ENCODE measurements at regions not wholly inside any gene's neighbourhood (a gene's known extent, or its start where the extent isn't known, plus 50 kb on each side); places are given as distances from the start of the nearest gene placed in this dataset.
A peak's percentile ranks its signal among the peaks of the same experiment; 100 is the strongest.

DNA sequence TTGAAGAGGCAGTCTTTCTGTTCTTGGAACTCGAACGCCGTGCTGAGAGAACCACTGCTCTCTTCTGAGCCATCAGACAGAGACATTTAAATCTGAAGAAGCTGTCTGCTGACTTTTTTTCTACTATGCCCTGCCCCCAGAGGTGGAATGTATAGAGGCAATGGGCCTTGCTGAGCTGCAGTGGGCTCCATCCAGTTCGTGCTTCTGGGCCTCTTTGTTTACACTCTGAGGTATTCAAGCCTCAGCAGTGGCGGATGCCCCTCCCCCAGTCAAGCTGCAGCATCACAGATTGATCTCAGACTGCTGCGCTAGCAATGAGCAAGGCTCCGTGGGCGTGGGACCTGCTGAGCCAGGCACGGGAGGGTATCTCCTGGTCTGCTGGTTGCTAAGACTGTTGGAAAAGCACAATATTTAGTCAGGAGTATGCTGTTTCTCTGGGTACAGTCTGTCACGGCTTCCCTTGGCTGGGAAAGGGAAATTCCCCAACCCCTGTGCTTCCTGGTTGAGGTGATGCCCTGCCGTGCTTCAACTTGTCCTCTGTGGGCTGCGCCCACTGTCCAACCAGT is 526.8 kb downstream of the CD109 start:
- no peak for DNase-seq (ENCODE audit: low read depth)
- H3K4me3 ChIP-seq (ENCODE audit: low read length), result no peak overlapping the region
- TF ChIP-seq, protein P1, sequence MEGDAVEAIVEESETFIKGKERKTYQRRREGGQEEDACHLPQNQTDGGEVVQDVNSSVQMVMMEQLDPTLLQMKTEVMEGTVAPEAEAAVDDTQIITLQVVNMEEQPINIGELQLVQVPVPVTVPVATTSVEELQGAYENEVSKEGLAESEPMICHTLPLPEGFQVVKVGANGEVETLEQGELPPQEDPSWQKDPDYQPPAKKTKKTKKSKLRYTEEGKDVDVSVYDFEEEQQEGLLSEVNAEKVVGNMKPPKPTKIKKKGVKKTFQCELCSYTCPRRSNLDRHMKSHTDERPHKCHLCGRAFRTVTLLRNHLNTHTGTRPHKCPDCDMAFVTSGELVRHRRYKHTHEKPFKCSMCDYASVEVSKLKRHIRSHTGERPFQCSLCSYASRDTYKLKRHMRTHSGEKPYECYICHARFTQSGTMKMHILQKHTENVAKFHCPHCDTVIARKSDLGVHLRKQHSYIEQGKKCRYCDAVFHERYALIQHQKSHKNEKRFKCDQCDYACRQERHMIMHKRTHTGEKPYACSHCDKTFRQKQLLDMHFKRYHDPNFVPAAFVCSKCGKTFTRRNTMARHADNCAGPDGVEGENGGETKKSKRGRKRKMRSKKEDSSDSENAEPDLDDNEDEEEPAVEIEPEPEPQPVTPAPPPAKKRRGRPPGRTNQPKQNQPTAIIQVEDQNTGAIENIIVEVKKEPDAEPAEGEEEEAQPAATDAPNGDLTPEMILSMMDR (conservative IDR thresholded peaks at IDR 0.05; ENCODE audit: low read length), result no peak

DNA sequence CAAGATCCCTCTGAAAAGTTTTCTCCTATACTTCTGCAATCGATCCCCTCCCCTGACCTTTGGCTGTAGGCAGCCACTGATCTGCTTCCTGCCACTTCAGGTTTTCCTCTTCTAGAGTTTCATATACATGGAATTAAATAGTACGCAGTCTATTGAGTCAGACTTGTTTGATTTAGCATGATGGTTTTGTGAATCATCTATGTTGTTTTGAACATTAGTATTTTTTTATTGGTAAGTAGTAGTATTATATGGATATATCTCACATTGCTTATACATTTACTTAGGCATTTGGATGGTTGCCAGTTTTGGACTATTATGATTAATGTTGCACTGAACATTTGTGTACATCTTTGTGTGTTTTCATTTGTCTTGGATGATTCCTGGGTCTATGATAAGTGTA is 518.0 kb downstream of the CD109 start:
- DNase-seq (ENCODE audit: low read depth), result no peak
- TF ChIP-seq, protein P1 (conservative IDR thresholded peaks at IDR 0.05; ENCODE audit: low read length), result no peak
- no peak overlapping the region for H3K4me3 ChIP-seq (ENCODE audit: low read length)

DNA sequence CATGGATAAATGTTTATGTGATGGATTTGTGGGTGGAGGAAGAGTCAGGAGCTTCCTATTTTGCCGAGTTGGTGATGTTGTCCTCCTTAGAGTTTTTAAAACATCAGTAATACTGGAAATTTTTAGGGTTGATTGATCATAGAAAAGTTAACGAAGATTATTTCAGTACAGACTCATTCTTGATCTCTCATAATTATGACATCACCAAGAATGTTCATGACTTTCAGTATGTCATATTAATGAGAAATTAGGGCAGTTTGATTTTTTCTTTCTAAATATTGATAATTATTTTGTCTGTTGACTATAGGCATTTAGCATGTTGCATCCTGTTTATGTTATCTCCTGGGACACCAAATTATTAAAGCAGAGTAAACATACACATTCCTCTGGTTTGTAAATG is 512.2 kb downstream of the CD109 start:
- no peak overlapping the region for H3K4me3 ChIP-seq (ENCODE audit: low read length)
- TF ChIP-seq, protein P1 (conservative IDR thresholded peaks at IDR 0.05; ENCODE audit: low read length), result no peak
- DNase-seq (ENCODE audit: low read depth), result no peak

DNA sequence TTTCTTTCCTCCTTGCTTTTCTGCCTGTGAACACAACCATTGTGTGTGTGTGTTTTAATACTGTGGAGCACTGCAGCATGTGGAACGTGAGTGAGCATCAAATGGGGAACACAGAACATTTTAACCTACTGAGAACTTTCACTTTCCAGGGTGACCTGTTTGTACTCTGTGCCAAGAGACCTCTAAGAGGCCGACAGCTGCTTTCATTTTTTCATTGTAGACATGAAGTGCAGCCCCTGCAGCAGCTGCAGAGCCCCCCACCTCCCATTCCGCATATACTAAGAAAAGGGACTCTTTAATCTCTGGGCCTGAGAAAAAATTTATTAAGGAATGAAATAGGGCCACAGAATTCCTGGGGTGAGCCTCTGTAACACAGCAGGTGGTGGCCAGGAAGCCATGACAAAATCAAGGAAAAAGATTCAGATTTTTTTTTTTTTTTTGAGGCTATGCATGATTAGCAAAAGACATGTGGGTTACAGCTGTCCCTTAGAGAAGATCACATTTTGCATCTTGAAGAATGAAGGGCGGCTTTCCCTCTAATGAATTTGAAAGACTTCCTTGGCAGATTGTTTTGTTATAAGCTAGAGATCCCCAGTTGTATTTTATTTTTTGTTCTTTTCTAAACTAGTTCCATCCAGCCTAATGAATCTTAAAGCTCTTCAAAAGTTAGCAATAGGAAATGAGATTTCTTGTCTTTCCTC is 503.4 kb downstream of the CD109 start:
- DNase-seq (ENCODE audit: low read depth), result peak; percentile 36
- H3K4me3 ChIP-seq (ENCODE audit: low read length), result no peak overlapping the region
- TF ChIP-seq, protein P1 (conservative IDR thresholded peaks at IDR 0.05; ENCODE audit: low read length), result no peak

DNA sequence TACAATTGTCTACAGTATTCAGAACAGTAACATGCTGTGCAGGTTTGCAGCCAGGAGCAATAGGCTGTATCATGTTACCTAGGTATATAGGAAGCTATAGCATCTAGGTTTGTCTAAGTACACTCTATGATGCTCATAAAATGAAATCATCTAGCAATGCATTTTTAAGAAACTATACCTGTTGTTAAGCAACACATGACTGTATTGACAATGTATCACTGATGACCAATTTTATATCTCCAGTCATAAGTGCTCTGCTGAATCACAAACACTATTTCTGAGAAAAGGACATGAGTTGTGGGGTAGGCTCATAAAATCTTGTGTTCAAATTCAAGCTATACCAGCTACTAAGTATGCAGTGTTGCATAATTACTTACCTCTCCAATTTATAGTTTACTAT is 501.3 kb downstream of the CD109 start:
- no peak overlapping the region for H3K4me3 ChIP-seq (ENCODE audit: low read length)
- no peak for DNase-seq (ENCODE audit: low read depth)
- TF ChIP-seq, protein P1 (conservative IDR thresholded peaks at IDR 0.05; ENCODE audit: low read length), result no peak

DNA sequence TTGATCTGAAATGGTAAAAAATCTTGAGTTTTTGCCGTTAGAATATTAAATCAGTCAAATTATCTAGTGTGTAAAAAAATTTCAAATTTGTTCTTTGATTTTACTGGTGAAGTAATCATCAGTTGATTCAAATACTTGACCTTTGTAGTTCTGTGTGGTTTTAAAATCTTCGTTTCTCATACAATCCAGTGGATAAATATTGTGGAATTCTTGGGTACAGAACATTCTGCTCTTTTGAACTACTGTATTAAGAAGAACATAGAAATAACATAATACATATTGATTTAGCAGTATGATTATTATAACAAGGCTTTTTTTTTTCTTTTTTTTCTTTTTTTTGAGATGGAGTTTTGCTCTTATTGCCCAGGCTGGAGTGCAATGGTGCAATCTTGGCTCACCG is 491.8 kb downstream of the CD109 start:
- no peak overlapping the region for H3K4me3 ChIP-seq (ENCODE audit: low read length)
- no peak for DNase-seq (ENCODE audit: low read depth)
- TF ChIP-seq, protein P1 (conservative IDR thresholded peaks at IDR 0.05; ENCODE audit: low read length), result no peak

DNA sequence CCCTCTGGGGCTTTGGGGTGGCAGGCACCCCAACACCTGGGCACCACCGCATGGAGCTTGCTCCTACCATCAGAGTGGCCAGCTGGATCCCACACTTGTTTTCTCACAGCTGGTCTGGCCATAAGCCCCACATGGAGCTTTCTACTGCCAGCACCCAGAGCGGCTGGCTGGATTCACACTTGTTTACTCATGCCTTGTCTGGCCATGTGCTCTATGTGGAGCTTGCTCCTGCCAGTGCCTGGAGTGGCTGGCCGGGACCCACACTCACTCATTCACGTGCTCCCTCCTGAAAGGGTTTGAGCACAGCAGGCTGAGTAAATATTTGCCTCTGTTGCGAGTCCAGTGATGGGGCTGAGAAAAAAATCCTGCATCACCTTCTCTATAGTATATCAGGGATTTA is 487.0 kb downstream of the CD109 start:
- DNase-seq (ENCODE audit: low read depth), result peak; percentile 60
- H3K4me3 ChIP-seq (ENCODE audit: low read length), result no peak overlapping the region
- TF ChIP-seq, protein P1 (conservative IDR thresholded peaks at IDR 0.05; ENCODE audit: low read length), result no peak

All from AG10803 (cell line).